IPS-11a (cell line): ENCODE measurements at regions not wholly inside any gene's neighbourhood (a gene's known extent, or its start where the extent isn't known, plus 50 kb on each side); places are given as distances from the start of the nearest gene placed in this dataset.

ENCODE experiments used
- H3K4me3 ChIP-seq: one replicate; pipeline ENCODE4 v1.5.1; 2013; ENCODE audit warnings: low read depth, low read length, control low read depth

DNA sequence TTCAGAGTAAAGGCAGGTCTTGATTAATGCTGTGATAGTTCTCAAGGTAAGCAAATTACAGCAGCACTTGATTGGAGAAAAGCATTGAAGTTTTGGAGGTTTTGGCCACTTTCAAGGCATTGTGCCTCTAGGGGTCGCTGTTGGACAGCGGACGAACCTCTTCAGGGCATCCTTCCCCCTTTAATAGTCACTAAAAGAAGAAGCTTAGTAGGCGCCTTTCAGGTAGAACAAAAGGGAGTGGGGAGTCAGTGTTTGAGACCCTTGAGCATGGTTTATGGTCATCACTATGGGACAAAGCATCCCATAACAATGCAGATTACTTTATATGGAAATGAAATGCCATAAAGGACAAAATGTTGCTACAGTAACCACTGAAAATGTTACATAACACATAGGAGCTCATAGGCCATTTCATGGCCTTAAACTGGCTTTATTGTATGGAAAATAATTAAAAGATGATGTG lies 199.5 kb upstream of the DCN start:
- H3K4me3 ChIP-seq, result peak overlapping the region; percentile 2

DNA sequence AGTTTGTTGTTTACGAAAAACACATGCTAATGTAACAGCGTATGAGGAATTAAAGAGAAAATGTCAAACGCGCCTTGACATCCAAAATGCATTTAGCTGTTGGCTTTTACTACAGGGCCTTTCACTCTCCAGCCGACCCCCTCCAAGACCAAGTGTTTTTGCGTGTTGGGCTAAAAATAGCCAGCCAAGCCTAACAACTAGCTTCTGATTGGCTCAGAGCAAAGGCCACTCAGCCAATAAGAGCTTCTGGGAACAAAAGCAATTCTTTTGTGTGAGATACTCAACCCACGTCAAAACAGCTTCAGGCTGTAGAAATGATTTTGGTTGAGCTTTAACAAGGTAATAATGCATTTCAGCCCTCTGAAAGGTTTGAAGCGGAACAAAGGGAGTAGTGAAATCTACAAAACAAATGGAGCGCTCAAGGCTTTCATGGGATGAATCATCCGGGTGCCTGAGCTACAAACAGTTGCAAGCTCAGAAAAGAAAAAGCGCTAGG lies 198.7 kb upstream of the DCN start:
- H3K4me3 ChIP-seq, result no peak overlapping the region

DNA sequence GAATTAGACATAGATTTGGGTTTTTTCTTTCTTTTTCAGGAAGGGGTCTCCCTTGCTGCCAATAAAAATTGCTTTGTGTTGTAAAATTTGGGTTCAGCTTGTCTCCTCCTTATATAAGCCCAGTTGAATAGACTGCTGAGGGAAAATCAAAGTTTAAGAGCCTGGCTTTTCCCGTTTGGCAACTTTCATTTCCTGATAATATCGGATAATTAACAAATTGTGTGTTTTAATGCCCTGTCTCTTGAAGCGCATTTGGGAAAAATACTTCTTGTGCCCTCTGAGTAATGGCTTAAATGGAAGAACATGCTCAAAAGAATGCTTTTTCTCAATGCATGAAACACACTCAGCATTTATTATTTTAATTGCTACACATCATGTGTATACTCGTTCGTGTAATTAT lies 198.0 kb upstream of the DCN start:
- H3K4me3 ChIP-seq, result no peak overlapping the region

DNA sequence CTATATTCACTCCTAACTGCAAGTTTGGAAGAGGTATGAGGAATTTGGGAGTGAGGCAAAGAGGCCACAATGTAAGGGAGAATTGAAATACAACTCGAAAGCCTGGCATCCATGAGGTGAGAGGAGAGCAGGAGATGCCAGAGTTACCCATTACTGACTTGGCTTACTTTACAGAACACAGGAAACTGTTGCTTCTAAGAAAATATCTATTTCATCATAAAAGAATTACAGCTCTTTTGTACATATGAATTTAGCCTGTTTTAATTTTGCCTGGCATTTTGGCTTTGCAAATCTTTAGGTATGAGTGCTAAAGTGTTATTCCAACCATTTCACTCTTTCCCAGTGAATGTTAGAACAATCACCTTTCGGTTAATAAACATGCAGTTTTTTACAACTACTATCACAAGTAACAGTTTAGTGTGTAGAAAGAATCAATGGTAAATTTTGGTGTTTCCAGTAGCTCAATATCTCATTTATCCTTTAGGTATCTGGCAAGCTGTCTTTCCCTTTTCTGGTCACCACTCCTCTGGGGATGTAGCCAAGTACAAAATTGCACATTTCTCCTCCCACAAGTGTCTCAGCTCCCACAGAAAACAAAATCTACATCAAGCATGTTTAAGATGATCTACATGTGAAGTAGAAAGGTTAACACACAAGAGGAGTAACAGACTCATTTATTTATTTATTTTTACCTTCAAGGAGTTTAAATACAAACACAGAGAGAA lies 196.6 kb upstream of the DCN start:
- H3K4me3 ChIP-seq, result no peak overlapping the region

DNA sequence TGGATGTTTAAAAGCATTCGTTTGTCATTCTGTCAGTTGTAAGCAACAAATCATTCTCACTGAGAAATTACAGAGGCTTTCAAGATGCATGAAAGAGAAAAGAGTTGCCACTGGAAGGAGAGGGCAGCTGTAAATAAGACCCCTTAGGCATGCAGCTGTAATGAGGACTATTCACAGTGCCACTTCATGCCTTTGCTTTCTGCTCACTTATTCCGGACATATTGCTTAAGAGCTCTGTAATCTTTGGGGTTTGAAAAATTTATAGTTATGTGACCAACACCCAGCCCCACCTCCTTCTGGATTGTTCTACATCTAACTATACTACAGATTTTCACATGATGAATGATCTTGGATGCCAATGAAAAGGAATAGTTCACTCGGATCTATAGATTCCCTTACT lies 194.8 kb upstream of the DCN start:
- H3K4me3 ChIP-seq, result no peak overlapping the region

DNA sequence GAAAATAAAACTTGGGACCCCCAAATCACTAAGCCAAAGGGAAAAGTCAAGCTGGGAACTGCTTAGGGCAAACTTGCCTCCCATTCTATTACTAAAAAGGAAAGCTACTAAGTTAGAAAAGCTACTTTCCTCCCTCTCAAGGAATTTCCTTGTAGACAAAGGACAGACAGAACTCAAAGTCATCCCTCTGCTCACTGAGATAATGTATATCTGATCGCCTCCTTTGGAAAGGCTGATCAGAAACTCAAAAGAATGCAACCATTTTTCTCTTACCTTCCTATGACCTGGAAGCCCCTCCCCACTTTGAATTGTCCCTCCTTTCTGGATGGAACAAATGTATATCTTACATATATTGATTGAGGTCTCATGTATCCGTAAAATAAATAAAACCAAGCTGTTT lies 190.5 kb upstream of the DCN start:
- H3K4me3 ChIP-seq, result no peak overlapping the region

DNA sequence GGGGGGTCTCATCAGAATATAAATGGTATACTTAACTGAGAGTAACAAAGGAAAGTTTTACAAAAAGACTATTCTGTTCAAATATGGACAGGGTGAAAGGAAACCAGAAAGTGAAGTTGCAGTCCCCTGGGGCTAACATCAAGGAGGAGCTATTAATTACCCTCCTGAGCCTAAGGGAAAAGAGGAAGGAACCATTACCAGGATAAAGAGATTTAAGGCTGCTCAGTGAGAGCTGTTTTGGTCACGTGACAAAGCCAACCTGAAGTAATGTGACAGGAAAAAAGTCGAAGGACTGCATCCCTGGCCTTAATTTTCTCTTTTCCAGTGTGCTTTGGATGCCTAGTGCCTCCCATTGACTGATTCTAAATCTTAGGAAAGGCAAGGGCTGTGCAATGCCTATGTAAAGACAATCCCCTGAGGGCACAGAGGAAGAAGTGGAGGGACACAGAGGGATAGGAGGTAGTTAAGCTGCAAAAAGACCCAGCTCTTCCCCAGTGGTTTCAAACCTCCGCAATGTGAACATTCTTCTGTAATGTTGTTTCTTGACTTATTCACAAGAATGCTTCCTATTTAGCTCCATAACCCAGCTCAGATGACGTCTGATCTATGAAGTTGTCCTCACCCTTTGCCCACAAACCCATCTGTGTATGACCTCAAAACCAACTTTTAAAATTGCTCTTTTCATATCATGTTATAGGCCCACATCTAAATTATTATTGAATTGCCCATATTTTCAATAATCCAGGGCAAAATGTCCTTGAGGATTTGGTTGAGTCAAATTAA lies 187.7 kb upstream of the DCN start:
- no peak overlapping the region for H3K4me3 ChIP-seq

DNA sequence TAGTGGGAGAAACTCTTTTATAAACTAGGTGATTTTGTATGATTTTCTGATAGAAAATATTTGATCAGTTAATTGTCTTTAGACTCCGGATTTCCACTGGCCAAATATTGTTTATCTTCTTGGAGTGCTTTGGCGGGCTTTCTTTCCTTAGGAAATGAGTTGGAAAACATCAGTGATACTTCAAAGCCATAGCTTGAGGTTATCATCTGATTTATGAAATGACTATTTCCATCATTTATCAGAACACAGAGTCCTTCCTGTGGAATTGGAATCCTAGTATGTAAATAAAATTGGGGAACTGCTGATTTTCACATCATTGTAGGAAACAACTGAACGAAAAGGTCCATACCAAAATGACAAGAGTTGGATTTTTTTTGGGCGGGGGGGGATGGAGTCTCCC lies 186.0 kb upstream of the DCN start:
- H3K4me3 ChIP-seq, result no peak overlapping the region

DNA sequence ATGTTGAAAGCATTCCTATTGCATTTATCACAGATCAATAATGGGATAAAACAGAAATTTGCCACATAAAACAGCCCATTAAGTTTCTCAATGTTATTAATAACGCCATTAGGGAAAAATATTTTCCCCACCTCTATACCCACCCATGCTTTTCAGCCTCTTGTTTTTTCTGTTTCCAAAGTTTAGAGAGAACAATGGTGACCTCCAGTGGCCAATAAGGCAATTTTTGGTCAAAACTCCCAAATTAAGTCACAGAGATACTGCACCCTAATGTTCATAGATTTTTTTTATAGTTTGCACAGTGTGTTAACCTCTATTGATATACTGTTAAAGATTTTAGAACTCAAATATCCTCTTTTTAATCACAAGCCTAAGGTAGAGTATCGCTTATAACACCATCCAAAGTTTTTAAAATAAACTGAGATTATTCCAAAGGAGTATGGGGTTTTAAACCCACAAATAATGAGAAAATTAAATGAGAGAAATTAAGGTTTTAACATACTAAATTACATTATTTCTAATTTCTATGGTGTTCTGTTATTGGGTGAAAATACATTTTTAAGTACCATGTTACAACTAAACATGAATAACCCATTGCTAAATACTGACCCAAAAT lies 184.7 kb upstream of the DCN start:
- H3K4me3 ChIP-seq, result no peak overlapping the region

DNA sequence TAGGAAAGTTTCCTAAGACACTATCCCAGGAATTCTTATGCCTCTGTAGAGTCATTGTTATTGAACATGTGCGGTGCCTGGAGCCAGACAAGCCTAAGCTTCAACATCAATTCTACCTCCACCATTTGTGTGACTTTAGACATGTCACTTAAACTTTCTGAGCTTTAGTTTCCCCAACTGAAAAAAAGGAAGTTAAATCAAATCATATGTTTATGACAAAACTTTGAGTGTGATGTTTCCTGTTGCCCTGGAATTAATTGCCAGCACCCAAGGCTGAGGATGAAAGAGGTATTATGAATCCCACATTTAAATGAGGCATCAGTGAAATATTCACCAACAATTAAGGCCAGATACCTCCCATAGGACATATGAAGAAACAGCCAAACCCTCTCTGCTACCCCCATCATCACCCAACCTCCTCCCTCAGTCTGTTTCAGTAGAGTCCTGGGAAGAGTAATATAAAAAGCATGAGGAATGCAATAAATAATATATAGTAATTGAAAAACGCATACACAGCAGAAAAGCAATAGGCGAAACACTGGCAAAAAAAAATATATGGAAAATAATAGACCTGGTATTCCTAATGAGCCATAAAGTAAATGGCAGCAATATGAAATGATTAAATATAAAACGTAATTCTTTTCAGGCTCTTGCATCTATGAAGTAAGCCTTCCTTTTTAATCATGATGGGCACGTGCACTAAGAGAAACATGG lies 182.0 kb upstream of the DCN start:
- no peak overlapping the region for H3K4me3 ChIP-seq

DNA sequence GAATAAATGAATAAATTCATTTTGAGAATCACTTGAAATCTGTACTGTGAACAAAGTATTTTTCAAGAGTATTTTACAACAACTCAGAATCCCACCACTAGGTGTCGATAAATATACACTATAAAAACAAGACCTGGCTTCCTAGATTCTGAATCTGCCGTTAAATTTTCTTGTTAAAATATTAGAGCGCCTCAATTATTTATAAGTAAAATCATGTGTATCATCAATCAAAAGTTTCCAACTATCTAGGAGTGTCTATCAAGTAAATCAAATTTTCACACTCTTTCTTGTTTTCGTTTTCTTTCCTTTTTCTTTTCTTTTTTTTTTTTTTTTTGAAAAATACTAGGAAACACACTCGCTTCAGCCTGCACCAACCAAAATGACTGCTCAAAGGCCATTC lies 179.2 kb upstream of the DCN start:
- no peak overlapping the region for H3K4me3 ChIP-seq

DNA sequence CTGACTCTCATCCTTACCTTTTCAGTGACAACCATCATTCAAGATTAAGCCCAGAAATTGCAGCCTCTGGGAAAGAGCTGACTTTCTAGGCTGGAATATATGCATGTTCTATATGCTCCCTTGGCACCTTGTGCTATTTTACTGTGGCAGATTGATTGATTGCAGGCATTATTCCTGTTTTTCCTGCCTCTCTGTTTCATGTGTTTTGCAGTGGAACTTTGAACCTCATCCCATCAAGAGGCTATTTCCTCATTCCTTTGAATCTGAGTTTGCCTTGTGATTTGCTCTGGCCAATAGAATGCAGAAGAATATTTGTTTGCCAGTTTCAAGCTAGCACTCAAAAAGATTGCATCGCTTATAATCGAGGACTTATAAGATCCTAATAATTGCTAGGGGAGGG lies 174.8 kb upstream of the DCN start:
- no peak overlapping the region for H3K4me3 ChIP-seq

DNA sequence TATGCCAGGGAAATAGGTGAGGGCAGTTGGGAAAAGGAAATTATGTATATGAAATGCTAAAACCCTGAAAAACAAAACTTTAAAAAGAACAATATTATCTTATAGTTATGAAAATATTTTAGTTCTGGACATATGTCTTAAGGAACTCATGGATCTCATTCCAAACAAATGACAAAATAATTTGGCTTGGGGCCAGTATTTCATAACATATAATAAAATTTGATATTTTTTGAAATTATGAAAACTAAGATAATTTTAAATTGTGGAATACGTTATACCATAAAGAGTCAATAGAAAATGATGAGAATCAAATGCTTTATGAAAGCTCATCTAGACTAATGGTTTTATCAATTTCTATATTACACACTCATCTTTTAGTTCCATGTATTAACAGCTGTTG lies 173.8 kb upstream of the DCN start:
- H3K4me3 ChIP-seq, result no peak overlapping the region

DNA sequence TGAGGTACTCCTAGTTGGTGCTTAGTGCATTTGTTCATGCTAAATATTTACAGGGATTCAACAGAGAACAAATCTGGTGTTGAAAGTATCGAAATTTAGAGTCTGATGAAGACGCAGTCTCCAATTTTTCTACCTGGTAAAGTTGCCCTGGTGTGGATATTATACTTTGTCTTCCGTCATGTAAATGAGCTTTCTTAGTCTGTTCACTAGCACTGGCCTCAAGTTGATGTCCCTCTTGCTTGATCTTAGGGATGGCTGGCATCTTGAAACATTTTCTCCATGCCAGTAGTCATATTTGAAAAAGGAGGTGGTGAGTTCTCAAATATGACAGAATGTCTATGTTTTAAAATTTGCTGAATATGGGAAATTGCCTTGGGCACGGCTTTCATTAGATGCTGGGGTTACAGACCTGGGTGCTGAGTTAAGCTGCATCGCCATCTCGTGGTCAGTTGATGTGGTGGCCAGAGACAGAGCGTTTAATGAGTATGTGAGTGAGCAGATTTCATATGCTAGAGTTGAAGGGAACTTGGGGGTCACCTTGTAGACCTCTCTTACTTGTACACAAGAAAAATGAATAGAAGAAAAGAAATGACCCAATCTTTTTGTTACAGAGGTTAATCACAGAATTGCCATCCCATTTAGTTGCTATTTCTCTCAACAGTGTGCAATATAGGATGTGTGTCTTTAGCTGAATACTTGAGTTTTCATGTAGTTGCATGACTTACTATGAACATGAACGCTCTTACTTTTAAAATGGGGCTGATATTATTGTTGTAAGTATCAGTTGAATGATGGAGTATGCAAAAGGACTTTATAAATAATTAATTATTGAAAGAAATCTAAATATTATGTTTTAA lies 172.8 kb upstream of the DCN start:
- H3K4me3 ChIP-seq, result no peak overlapping the region

DNA sequence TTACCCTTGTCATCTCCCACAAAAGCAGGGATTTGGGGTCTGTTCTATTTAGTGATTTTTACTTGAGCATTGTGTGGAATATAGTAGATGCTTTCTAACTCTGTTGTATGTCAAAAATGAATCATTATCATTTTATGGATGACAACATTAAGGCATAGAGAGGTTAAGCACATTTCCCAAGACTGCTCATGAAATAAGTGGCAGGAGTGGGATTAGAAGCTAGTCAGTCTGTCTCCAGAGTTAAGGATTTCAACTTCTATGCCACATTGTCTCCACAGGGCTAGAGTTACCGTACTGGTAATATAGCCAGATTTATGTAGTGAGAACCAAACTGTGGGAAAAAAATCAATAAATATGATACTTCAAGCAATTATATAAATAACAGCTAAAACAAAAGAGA lies 170.6 kb upstream of the DCN start:
- no peak overlapping the region for H3K4me3 ChIP-seq

DNA sequence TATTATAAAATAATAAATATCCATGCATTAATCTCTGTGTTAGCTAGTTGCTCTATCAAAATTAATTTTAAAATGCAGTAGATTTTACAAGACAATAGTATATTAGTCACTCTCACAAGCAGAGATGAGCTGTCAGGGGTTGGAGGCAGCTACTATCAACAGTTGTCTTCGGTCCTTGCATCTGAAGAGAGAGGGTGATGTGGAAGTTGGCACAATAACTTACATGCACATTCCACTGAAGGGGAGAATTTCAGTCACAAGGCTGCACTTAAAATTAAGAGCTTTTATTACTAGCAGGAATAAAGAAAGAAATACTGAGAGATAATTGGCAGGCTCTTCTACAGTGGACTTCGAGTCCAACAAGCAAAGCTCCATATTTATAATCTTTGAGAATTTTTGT lies 166.9 kb upstream of the DCN start:
- no peak overlapping the region for H3K4me3 ChIP-seq

DNA sequence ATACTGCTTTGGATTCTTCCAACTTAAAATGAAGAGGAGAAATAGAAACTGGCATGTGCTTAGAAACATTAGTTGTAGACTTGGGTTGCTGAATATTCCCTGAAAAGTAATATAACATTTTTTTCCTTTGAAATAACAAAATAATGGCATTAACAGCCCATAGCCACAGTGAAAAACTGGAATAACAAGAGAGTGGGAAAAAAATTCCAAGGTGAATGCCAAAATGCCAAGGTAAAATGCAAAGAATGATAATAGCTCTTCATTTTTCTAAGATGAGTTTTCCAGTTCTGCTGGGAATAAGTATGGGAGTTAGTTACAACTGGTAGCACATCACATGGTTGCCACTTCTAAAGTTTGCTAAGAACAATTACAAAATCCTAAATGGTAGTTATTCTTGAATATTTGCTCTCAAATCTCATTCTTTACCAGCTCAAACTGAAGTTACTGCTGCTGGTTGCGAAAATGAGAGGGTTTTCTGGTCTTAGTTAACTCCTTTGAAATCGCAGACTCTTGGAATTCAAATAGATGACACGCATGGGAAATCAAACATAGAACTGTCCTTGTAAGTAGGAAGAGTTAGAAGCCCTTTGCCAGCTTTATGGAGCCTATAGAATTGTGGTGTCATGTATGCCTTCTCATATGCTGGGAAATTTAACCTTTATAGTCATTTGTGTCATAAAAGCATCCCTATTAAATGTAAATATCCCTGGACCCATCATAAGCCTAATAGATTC lies 165.0 kb upstream of the DCN start:
- no peak overlapping the region for H3K4me3 ChIP-seq

DNA sequence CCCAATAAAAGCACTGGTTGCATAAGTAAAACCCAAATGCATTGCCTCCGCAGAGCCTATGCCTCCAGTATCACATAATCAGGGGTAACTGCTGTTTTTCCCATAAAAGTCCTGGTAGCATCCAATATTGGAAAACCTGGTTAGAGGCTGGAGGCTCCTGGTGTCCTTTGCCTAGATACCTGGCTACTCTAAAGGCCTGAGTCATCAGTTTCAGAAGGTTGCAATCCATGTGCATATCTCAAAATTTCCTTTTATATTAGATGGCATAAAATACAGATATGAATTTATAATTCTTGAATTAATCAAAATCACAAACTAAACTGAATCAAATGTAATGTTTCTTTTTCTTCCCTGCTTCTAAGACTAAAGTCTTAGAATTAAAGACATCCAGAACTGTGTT lies 164.2 kb upstream of the DCN start:
- H3K4me3 ChIP-seq, result no peak overlapping the region

DNA sequence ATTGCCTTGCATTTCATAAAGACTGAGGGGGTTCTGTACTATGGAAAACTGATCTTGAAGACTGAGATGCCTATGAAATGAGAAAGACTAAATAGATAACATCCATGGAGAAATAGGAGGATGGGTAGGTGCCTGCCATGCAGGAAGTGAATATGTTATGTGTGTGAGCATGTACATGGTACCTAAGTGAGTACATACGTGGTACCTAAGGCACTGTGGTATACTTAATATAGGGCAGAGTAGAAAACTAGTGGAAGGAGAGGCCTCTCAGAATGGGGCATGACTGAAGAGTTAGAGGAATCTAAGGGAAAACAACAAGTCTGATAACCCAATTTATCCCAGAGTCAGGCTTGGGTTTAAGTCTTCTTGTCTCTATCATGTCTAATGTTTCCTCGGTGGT lies 161.8 kb upstream of the DCN start:
- no peak overlapping the region for H3K4me3 ChIP-seq

DNA sequence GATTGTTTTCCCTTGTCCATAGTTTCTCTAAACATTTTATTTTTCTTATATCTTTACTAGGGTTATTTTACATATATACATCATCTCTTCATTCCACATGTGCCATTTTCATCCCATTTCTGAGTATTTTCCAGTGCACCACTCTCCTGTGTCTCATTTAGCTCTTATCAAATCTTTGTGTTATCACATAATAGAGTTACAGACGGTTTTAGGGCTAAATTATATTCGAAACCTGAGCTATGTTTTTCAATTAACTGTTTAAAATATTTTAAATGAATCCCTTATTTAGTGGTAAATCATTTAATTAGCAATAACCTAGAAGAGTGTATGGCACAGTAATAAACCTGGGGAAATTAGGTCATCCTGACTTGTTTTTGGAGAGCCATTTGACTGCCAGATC lies 160.4 kb upstream of the DCN start:
- no peak overlapping the region for H3K4me3 ChIP-seq
